Prostate gland (tissue), 2 donors: ENCODE measurements at regions not wholly inside any gene's neighbourhood (a gene's known extent, or its start where the extent isn't known, plus 50 kb on each side); places are given as distances from the start of the nearest gene placed in this dataset.
"Not testable (repeated sequence)": the region's sequence is repeated elsewhere in the genome, so short reads cannot be mapped to it uniquely, and the experiment has no call there.

Source experiments
- DNase-seq: peaks from one replicate; pipeline ENCODE4 v3.0.0-alpha.2; 2019; ENCODE audit warnings: low spot score
- H3K27ac ChIP-seq, 2 donors: fragments of 200-600 bp; sonication (generic); 2 replicates each; pipeline ENCODE4 v1.5.1; 2017 to 2019
- H3K27me3 ChIP-seq: fragments of 200-600 bp; sonication (generic); replicated peaks from 2 replicates; pipeline ENCODE4 v1.5.1; 2019; ENCODE audit not compliant: insufficient read depth
- H3K36me3 ChIP-seq, 2 donors: fragments of 200-600 bp; sonication (generic); 1 replicate in 1 of 2; 2 replicates in 1 of 2; pipeline versions ENCODE4 v1.5.1 to v1.8.1; 2017 to 2019
- H3K4me1 ChIP-seq: fragments of 200-600 bp; sonication (generic); replicated peaks from 2 replicates; pipeline ENCODE4 v1.5.1; 2019
- H3K4me3 ChIP-seq, 2 donors: fragments of 200-600 bp; sonication (generic); 2 replicates each; pipeline ENCODE4 v1.5.1; 2017 to 2019
- H3K9me3 ChIP-seq: fragments of 200-600 bp; sonication (generic); 2 replicates; pipeline ENCODE4 v1.5.1; 2017
- CTCF ChIP-seq, 4 experiments: fragments of 200-600 bp in 2 of 4; fragments of 450-650 bp in 2 of 4; sonication (generic) in 2 of 4; IDR thresholded peaks; 1 replicate in 3 of 4; 2 replicates in 1 of 4; pipeline ENCODE4 v1.5.1; 2016 to 2019; ENCODE audit warnings: antibody characterized with exemption in 4 of 4, mild to moderate bottlenecking in 2 of 4, moderate library complexity in 2 of 4
- POLR2A ChIP-seq: fragments of 450-650 bp; IDR thresholded peaks from one replicate; pipeline ENCODE4 v1.6.1; 2016; ENCODE audit warnings: antibody characterized with exemption, mild to moderate bottlenecking
- POLR2AphosphoS5 ChIP-seq: sonication (generic); formaldehyde crosslinking; IDR thresholded peaks from one replicate; pipeline ENCODE4 v1.6.1; 2017; ENCODE audit warnings: antibody characterized with exemption
- WGBS: methylation state at CpG from one replicate; pipeline ENCODE4 v1.1.5; 2018; 5-methylcytosine and 5-hydroxymethylcytosine counted together
- intact Hi-C: fragments of 100-400 bp; cut with DNase I; formaldehyde crosslinking; loops from one replicate; pipeline ENCODE4 v1.14.2; 2022

GRCh38 chr14:30456296-30456695, 102.7 kb upstream of the G2E3 start:
- no peak for DNase-seq
- TF ChIP-seq POLR2AphosphoS5 (no peak), POLR2A (no peak), CTCF (IDR thresholded peaks at IDR 0.05) (no peak)
- Histone ChIP-seq H3K27ac (no peak overlapping the region), H3K4me3 (no peak overlapping the region), H3K36me3 (no peaks in the 10 kb centered on the region), H3K9me3 (no peaks in the 10 kb centered on the region), H3K27me3 (no peaks in the 10 kb centered on the region), H3K4me1 (no peaks in the 10 kb centered on the region)
- WGBS, result 94% methylated on average over 2 of the region's 2 CpGs
- intact Hi-C loops, result no loop called here

- WGBS, result 76% methylated on average over 3 of the region's 3 CpGs
- Histone ChIP-seq H3K4me3 (no peak overlapping the region), H3K27me3 (no peaks in the 10 kb centered on the region), H3K4me1 (no peaks in the 10 kb centered on the region), H3K9me3 (no peaks in the 10 kb centered on the region), H3K36me3 (no peaks in the 10 kb centered on the region), H3K27ac (no peak overlapping the region)
- intact Hi-C loops, result no loop called here
- no peak for DNase-seq
- TF ChIP-seq POLR2A, result no peak
- no peak for TF ChIP-seq CTCF (IDR thresholded peaks at IDR 0.05)
- TF ChIP-seq POLR2AphosphoS5, result no peak
Measured at GRCh38 chr14:30462358-30462757, 96.6 kb upstream of the G2E3 start.

- no peak for DNase-seq
- no peak overlapping the region for H3K27ac ChIP-seq
- no peaks in the 10 kb centered on the region for H3K4me1 ChIP-seq
- 90% methylated on average over 1 of the region's 1 CpG for WGBS
- no peak overlapping the region for H3K4me3 ChIP-seq
- intact Hi-C loops, result no loop called here
- TF ChIP-seq CTCF (IDR thresholded peaks at IDR 0.05) (no peak), POLR2AphosphoS5 (no peak), POLR2A (no peak)
- no peaks in the 10 kb centered on the region for H3K27me3 ChIP-seq
- H3K9me3 ChIP-seq, result no peaks in the 10 kb centered on the region
- no peaks in the 10 kb centered on the region for H3K36me3 ChIP-seq
Measured at GRCh38 chr14:30464481-30464880, 94.5 kb upstream of the G2E3 start.

- no peaks in the 10 kb centered on the region for H3K9me3 ChIP-seq
- no peak for DNase-seq
- intact Hi-C loops, result no loop called here
- 68% methylated on average over 4 of the region's 4 CpGs for WGBS
- H3K36me3 ChIP-seq, result no peaks in the 10 kb centered on the region
- no peak overlapping the region for H3K27ac ChIP-seq
- no peaks in the 10 kb centered on the region for H3K27me3 ChIP-seq
- no peak overlapping the region for H3K4me3 ChIP-seq
- TF ChIP-seq POLR2A, result no peak
- TF ChIP-seq POLR2AphosphoS5, result no peak
- no peak for TF ChIP-seq CTCF (IDR thresholded peaks at IDR 0.05)
- no peaks in the 10 kb centered on the region for H3K4me1 ChIP-seq
Measured at GRCh38 chr14:30468354-30468753, 90.6 kb upstream of the G2E3 start.

GRCh38 chr14:30471980-30472379, 87.0 kb upstream of the G2E3 start:
- no peak overlapping the region for H3K4me3 ChIP-seq
- no peak overlapping the region for H3K27ac ChIP-seq
- H3K36me3 ChIP-seq, result no peaks in the 10 kb centered on the region
- H3K9me3 ChIP-seq, result no peaks in the 10 kb centered on the region
- TF ChIP-seq CTCF (IDR thresholded peaks at IDR 0.05) (no peak), POLR2AphosphoS5 (no peak), POLR2A (no peak)
- no peaks in the 10 kb centered on the region for H3K27me3 ChIP-seq
- H3K4me1 ChIP-seq, result no peaks in the 10 kb centered on the region
- DNase-seq, result no peak
- intact Hi-C loops, result no loop called here

- H3K27me3 ChIP-seq, H3K4me1 ChIP-seq, H3K36me3 ChIP-seq, H3K27ac ChIP-seq, DNase-seq, H3K9me3 ChIP-seq, intact Hi-C loops, H3K4me3 ChIP-seq: not testable (repeated sequence)
- 92% methylated on average over 31 of the region's 36 CpGs for WGBS
Measured at GRCh38 chr14:30473846-30474696, 84.9 kb upstream of the G2E3 start.
